ENCODE measurements at regions not wholly inside any gene's neighbourhood (a gene's known extent, or its start where the extent isn't known, plus 50 kb on each side); places are given as distances from the start of the nearest gene placed in this dataset.
"Not testable (repeated sequence)": the region's sequence is repeated elsewhere in the genome, so short reads cannot be mapped to it uniquely, and the experiment has no call there.

DNA sequence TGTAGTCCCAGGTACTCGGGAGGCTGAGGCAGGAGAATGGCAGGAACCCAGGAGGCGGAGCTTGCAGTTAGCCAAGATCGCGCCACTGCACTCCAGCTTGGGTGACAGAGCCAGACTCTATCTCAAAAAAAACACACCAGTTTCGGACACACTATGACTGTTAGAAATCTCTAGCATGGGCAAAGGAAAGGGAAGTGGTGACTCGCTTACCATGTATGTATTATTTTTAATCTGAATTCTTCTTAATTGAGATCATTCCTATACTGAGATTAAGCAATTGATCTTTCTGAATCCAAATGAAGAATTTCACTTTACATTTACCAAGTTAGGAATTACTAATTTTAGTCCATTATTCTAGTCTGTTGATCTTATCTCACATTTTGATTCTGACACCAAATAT, 459.2 kb upstream of the ALCAM start:
- peak; percentile 56 to 61 for DNase-seq (ENCODE audit: low read depth in 2 of 2)

DNA sequence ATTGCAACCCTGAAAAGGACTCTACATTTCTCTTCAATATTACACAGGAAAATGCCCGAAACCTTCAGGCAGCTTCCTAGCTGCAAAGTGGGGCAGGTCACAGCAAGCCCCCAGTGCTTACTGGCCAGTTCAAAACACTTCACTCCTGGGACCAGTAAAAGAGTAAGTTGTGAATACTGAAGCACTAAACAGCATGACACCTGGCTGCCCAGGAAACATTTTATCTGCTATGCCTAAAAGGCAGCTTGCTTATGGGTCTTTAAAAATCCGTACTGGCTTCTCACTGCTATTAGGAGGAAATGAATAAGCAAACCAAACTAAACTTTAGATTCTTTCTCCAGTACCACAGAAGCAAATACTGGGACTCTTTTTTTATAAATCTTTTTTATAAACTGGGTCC, 457.9 kb upstream of the ALCAM start:
- DNase-seq (ENCODE audit: low read depth in 2 of 2), result no peak

DNA sequence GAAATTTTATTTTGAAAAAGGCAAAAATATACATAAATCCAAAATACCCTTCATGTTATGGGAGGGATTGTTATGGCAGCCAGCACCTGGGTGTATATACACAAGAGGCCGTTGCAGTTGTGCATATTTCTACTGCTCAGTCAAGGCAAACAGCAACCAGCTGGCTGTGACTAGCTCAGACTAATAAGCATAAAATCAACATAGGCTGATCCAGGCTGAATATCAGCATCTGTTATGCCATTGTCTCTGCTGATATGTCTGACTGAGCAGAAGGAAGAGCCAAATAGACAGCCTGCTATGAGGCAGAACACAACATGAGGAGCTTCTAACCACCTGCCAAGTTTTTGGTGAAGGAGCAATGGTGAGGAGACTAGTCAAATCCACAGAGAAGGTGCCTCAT, 457.5 kb upstream of the ALCAM start:
- peak in 1 of 2 experiments; percentile 35 for DNase-seq (ENCODE audit: low read depth in 2 of 2)

DNA sequence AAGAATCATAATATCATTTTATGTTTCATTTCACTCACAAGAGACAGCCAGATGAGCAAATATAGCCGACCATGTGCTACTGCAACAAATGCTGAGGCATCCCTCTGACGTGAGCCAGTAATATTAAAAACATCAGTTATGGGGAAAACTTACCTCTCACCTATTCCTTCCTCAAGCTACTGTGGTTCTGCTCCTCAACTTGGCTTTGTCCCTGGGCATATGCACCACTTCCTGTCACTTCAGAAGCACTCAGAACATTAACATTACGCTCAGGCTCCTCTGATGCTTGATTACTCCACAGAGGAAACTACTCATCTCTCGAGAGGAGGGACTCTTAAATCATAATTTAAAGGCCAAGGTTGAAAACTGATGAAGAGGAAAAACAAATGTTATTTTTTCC, 457.0 kb upstream of the ALCAM start:
- DNase-seq (ENCODE audit: low read depth in 2 of 2), result no peak

DNA sequence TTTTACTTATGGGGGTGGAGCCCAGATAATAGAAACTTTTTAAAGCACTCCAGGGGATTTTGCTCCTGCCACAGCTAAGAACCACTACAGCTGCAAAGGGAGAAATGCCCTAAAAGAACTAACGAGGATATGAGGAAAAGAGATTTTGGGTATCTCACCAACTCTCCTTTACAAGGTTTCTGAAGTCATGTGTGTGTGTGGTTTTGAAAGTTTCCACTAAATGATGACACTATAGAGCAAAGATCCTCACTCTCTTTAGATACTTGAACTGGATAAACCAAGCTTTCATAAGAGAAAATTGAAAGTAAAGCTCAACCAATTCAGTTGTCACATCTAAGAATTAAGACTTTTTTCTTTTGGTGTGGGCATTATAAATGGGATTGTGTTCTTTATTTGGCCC, 455.3 kb upstream of the ALCAM start:
- no peak for DNase-seq (ENCODE audit: low read depth in 2 of 2)

DNA sequence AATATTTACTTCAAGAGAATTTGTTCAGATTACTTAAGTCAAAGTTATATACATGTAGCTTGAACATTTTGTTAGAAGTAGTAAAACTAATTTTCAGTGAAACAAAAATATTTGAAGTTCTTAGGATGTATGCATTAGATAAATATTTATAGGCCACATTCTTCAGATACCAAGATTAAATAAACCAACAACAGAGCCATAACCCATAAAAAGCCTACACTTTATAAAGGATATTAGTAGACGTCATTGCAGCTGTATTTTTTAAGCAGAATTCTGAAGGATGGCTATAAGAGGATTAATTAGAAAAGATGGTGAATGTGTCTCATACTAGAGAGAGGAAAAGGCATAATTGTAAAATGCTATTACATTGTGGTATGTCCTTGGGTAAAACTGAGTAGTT, 449.7 kb upstream of the ALCAM start:
- no peak for DNase-seq (ENCODE audit: low read depth in 2 of 2)

DNA sequence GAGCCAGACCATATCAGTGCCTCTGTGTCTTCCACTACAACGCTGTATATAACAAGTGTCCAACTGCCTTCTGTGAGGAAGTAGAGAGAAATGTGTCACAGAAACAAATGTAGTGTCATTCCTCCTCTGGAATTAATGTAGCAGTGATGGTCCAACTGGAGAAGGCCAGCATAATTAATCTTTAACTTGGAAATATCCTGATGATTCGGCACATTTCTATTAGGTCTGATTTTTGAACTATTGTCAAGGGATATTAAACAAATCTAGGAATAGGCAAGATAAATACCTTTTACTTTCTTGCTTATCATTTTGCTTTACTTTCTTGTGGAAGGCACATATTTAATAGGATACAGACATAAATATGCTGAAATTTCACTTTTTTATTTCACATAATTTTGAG, 446.2 kb upstream of the ALCAM start:
- DNase-seq (ENCODE audit: low read depth in 2 of 2), result no peak

DNA sequence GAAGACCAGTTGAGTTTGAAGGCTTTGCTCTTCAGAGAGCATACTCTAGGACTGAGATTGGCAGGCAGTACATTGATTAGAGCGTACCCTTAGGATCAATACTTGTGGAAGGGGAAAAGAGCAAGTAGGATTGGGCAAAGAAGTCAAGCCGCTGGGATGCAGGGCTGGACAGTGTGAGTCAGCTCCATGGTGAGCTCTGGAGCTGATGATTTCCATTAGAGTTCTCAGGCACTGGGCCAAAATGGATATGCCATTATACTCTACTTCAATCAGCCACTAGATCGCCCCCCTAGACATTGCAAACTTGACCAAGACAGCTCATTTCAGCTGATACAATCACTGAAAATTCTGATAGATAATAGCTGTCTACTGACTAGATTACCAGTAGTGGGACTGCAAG, 432.7 kb upstream of the ALCAM start:
- DNase-seq (ENCODE audit: low read depth in 2 of 2), result no peak

DNA sequence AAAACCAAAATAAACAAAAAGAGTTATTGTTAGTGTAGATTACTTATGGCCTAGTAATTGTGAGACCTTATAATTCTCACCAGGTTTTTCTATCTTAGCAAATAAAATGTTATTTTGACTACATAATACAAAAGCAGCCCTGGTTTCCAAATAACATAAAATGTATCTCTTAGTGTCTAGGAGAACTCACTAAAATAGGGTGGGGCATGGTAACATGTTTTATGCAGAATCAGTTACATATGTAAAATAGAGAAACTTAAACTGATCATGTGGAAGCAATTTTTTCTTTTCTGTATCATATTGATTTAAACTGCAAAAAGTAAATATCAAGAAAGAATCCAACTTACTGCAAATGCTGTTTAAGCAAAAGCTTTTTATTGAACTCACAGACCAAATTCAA, 431.1 kb upstream of the ALCAM start:
- DNase-seq (ENCODE audit: low read depth in 2 of 2), result no peak

DNA sequence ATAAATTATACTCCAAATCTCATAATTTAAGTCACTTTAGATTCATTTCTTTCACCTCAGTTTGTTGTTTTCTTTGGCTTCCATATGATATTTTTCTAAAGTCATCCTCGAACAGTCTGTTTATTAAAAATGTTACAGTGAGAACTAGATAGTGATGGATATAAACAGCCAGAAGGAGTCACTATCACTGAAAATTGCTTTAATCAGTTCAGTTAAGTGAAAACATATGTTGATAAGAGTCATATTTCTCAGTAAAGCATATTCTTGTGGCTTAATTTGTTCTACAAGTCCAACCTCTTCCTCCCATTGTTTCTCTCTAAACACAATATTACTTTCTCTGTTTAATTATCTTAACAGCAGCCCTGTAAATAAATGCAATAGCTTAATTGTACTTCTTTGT, 427.5 kb upstream of the ALCAM start:
- no peak for DNase-seq (ENCODE audit: low read depth in 2 of 2)

DNA sequence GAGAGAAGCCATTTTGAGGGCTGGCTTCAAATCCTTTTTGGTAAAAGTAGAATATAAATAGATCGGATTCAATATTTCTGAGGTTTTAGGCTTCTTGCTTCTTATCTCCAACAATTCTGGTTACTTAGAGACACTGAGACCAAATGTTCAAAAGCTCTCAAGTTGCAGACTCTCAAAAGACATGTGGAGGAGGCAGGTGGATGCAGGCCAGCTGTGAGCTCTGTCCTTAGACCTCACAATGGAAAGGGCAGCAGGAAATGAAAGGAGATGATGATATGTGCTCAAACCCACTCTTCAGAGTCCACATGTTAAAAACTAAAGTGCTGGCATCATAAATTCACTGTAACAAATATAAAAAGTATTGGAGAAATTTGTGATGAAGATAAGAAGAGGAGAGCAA, 424.9 kb upstream of the ALCAM start:
- no peak for DNase-seq (ENCODE audit: low read depth in 2 of 2)

DNA sequence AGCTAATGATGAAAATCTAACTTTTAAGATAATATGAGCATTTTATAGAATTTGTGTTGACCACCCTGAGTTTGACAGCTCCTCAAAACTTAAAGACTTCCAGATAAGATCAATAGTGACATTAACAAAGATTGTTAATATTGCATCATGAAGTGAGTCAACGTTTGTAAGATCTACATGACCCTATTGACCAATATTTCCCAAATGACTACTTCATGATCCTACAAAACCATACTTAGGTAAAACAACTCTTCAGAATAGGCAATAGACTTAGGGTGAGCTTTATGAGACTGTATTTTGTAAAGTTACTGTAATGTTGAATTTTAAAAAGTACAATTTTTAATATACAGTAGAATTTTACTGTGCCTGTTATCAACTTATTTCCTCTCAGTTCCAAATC, 422.7 kb upstream of the ALCAM start:
- no peak for DNase-seq (ENCODE audit: low read depth in 2 of 2)

DNA sequence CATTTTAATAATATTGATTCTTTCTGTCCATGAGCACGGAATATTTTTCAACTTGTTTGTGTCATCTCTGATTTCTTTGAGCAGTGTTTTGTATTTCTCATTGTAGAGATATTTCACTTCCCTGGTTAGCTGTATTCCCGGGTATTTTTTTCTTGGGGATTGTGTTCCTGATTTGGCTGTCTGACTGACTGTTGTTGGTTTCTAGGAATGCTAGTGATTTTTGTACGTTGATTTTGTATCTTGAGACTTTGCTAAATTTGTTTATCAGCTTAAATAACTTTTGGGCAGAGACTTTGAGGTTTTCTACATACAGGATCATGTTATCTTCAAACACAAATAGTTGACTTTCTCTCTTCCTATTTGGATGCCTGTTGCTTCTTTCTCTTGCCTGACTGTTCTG, 418.8 kb upstream of the ALCAM start:
- peak in 1 of 2 experiments; percentile 42 for DNase-seq (ENCODE audit: low read depth in 2 of 2)

DNA sequence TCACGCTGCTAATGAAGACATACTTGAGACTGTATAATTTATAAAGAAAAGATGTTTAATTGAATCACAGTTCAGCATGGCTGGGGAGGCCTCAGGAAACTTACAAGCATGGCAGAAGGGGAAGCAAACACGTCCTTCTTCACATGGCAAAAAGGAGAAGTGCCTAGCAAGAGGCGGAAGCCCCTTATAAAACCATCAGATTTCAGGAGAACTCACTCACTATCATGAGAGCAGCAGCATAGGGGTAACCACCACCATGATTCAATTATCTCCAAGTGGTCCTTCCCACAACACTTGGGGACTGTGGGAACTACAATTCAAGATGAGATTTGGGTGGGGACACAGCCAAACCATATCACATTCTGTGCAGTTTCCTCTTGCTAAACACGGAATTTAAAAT, 416.9 kb upstream of the ALCAM start:
- not testable (repeated sequence) for DNase-seq (ENCODE audit: low read depth in 2 of 2)

DNA sequence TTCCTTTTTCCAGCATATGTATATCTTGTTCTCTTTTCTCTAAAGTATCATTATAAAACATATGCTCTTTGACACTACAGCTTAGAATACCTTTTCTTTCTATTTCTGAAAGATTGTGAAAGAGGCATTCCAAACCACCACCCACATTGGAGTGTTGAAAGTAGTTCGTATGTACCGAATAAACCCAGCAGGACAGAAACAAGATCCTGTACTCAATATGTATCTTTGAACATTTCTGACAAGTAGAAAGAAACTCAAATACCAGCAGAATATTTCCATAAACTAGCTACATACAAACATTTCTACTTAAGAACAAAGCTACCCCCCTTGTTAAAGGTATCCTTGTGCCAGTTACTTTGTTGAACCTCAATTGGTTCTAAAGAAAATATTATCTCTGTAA, 415.3 kb upstream of the ALCAM start:
- DNase-seq (ENCODE audit: low read depth in 2 of 2), result no peak

DNA sequence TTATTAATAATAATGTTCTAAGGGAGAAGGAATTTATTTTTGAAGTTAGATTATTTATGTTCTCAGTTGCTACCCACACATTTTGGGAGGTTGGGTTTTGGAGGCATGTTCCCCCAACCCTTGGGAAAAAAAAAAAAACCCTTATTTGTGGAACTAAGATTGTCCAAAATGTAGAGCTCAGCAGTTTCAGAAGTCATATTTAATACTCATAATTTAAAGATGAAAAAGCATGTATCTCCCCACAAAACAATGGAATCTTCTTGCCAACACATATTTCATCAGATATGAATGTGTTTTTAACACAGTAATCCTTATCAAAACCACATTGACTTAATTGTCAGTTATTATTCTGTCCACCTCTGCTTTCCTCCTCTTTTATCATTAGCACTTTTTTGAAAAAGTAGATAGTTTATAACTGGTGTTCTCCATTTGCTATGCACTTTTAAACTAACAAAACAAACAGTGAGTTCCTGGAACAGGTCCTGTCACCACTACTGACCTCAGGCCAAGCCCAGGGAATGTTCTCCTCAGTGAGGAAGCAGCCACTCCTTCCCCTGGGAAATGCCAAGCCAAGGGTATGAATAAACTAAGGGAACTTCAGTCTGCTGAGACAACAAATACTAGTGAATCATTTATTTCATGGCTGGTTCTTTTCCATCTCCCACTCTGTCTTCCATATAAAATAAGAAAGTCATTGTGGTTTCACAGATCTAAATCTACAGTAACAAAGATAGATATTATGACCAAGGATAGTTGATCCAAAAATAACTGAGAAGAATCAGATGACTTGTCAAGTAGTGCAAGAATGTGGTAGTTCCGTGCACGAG, 414.4 kb upstream of the ALCAM start:
- peak; percentile 50 to 58 for DNase-seq (ENCODE audit: low read depth in 2 of 2)

DNA sequence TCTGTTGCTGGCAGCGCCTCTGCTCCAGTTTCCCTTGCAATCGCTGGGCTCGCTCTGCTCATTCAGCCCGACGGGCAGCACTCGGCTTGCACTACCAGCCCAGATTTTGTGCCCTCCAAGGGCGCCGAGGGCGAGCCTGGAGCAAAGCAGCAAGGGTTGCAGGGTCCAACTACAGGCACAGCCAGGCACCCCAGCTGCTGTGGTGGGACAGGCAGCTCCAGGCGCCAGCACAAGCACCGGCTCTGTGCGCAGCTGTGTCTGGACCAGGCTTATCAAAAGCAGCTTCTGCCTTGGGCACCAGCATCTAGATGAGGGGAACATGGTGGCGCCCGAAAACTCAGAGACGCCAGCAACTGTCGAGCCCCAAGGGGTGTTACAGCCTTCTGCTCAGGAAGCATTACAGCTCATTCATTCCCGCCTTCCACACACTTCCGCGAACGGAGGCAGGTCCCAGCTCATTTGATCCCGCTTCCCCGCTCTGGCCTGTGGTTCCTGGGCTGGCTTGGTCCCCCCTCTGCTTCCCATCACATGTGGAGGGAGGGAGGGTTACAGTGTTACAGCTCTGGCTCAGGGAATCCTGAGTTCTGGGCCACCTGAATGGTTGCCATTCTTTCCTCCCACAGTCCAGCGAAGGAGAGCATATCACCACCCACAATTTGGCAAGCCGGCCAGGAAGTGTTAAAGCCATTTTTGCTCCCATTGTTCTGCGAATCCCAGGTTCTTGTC, 409.9 kb upstream of the ALCAM start:
- DNase-seq (ENCODE audit: low read depth in 2 of 2), result no peak

DNA sequence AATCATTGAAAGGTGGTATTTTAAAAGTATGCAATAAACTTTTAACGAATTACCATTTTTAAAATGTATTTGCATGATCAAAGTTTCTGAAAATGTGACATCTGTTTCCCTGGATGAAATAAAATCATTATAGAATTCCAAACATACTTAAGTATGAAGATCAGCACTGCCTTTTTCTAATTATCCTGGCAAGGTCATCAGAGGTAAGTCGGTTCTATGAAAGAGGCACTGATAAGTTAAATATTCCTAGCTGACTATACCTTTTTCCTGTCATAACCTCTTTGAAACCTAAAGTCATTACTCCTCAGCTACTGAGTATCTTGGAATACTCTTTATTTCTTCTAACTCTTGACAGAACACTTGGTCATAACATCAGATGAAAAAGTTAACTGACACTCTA, 406.1 kb upstream of the ALCAM start:
- DNase-seq (ENCODE audit: low read depth in 2 of 2), result no peak

DNA sequence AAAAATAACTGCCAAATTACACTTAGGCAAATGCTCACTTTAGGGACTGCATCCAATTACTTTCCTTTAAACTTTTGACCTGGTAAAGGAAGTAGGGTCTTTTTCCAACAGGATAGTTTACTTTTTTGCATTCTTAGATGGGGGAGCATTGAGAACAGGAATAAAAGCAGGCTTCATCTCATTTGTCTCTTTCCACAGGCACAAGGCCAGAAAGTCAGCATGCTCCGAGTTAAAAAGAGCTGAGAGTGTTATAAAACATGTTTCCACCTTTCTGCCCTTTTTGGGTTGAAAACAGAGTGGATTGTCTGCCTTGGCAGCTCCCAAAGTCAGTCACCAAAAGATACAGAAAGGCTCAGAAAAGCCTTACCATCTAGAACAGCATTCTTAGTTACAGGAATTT, 404.9 kb upstream of the ALCAM start:
- DNase-seq (ENCODE audit: low read depth in 2 of 2), result no peak

DNA sequence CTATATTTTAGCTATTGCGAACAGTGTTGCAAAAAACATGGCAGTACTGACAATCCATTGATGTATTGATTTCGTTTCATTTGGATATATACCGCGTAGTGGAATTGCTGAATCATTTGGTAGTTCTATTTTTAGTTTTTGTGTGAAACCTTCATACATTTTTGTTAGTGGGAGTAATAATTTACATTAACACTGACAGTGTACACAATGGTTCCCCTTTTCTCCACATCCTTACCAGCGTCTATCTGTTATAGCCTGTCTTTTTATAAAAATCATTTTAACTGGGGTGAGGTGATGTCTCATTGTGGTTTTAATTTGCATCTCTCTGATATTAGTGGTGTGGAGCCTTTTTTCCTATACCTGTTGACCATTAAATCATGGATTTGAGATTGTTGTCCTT, 392.4 kb upstream of the ALCAM start:
- DNase-seq (ENCODE audit: low read depth in 2 of 2), result no peak

DNA sequence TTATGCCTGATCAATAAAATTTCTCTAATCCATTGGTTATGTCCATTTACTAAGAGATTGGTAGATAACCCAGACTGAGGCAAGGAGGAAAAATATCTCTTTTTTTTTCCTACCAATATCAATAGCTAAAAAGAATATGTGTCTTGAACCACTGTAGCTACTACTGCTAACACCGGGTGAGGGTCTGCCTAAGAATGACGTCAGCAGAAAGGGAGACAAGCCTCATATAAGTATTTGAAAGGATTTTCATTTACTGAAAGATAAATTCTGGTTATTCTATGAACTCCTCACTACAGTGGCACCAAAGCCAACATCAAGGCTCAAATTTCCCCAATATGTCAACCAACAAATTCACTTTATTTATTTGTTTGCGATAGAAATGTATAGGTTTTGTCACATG, 389.0 kb upstream of the ALCAM start:
- DNase-seq (ENCODE audit: low read depth in 2 of 2), result no peak

DNA sequence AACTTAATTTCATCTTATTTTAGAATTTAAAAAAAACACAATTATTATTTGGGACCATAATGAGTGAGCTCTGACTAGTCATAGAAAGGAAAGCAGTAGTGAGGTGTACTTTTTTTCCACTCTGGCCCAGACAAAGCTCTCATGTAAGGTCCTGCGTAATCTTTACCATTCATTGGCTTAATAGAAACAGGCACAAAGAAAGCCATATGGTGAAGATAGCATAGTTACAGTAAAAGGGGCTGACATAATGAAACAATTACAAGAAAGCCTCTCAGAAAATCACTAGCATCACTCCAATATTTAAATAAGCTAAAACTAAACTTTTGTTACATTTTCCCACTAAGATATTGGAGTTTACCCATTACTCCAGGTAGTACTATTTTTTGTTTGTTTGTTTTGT, 384.6 kb upstream of the ALCAM start:
- DNase-seq (ENCODE audit: low read depth in 2 of 2), result no peak

DNA sequence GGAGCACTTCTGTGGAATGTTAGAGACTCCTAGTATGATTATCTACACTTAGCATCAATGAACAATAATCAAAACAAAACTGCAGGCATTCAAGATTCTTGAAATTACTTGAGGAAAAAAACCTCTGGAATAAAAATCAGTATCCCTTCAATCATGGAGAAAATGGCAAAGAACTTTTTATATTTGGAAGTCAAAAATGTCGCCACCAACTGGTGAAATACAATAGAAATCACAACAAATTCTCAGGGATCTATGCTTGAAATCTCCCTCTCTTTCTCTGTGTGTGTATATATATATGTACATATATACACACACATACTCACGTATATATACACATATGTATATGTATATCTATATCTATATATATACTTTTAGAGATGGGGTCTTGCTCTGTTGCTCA, 378.9 kb upstream of the ALCAM start:
- DNase-seq (ENCODE audit: low read depth in 2 of 2), result no peak

DNA sequence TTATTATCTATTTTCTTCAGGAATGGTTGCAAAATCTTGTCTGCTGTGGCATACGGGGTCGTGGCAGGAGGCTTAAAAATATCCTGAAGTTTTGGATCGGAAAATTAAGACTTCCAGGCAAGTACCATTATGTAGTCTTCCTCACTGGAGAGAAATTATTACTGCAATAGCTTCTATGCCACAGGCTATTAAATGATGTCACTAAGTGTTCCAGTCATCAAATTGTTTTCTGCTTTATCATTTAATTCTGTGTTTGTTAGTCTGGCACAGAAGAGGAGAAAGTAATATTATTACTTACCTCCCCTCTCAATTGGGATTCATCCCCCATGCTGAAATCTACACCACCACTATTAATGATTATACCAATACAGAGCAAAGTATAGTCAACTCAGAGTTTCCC, 378.2 kb upstream of the ALCAM start:
- DNase-seq (ENCODE audit: low read depth in 2 of 2), result no peak

All from fibroblast of skin of left biceps (primary cell).